ENCODE measurements at regions not wholly inside any gene's neighbourhood (a gene's known extent, or its start where the extent isn't known, plus 50 kb on each side); places are given as distances from the start of the nearest gene placed in this dataset.

DNA sequence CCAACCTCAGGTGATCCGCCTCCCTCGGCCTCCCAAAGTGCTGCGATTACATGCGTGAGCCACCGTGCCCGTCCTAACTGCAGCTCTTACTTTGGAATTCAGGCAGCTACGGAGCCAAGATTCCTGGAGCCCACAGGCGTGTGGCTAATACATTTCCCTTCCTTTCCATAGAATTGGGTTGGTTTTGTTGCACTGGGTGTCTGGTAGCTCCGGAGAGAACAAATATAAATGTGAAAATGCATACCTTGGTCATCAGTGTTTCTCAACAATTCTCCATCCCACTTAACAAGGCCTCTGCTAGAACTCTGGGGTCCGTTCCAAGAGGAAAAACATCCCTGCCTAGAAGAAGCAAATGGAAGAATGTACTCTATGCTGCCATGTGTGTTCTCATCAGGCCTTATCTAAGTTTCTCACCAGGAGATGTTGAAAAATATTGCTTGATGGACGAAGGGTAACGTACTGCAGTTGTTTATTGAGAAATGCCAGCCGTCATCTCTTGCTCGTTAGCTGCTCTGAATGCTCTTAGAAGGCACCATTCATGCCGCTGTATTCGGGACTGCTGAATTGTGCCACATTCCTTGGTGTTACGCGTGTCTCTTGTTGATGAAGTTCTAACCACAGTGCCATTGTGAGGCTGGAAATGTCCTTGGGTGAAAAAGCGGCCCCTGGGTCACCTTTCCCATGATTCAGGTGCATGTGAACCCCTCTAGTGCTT, 50.5 kb upstream of the CD99 start:
- Histone ChIP-seq H3K9me3 (no peaks in the 10 kb centered on the region), H3K36me3 (peaks cover 0 to 20% (median 1%) of the 10 kb centered on the region in 4 donors), H3K4me1 (no peaks in the 10 kb centered on the region), H3K27ac (no peak overlapping the region), H3K27me3 (no peaks in the 10 kb centered on the region), H3K4me3 (no peak overlapping the region)
- TF ChIP-seq, protein P1, sequence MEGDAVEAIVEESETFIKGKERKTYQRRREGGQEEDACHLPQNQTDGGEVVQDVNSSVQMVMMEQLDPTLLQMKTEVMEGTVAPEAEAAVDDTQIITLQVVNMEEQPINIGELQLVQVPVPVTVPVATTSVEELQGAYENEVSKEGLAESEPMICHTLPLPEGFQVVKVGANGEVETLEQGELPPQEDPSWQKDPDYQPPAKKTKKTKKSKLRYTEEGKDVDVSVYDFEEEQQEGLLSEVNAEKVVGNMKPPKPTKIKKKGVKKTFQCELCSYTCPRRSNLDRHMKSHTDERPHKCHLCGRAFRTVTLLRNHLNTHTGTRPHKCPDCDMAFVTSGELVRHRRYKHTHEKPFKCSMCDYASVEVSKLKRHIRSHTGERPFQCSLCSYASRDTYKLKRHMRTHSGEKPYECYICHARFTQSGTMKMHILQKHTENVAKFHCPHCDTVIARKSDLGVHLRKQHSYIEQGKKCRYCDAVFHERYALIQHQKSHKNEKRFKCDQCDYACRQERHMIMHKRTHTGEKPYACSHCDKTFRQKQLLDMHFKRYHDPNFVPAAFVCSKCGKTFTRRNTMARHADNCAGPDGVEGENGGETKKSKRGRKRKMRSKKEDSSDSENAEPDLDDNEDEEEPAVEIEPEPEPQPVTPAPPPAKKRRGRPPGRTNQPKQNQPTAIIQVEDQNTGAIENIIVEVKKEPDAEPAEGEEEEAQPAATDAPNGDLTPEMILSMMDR (IDR thresholded peaks at IDR 0.05) = no peak
- TF ChIP-seq POLR2AphosphoS5 (IDR thresholded peaks at IDR 0.05) = no peak
- TF ChIP-seq EP300 (IDR thresholded peaks at IDR 0.05) = no peak
- no peak for TF ChIP-seq POLR2A (IDR thresholded peaks at IDR 0.05)
- ATAC-seq (ENCODE audit: low FRiP score in 2 of 2) (no peak), DNase-seq (no peak)
- WGBS, 2 donors = 94 to 95% methylated on average over 19 of the region's 19 CpGs

DNA sequence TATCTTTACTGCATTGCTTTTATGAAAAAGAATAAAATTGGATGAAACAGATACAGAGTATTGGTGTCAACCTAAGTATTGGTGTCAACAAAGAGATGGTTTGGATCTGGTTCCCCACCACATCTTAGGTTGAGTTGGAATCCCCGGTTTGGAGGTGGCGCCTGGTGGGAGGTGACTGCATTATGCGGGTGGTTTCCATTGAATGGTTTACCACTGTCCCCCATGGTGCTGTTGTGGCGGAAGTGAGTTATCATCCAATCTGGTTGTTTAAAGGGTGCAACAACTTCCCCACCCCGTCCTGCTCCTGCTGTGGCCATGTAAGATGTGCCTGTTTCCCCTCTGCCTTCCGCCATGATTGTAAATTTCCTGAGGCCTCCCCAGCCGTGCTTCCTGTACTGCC, 52.8 kb upstream of the CD99 start:
- no peak overlapping the region for H3K27ac ChIP-seq
- no peak overlapping the region for H3K4me3 ChIP-seq
- H3K27me3 ChIP-seq = no peaks in the 10 kb centered on the region
- ATAC-seq (ENCODE audit: low FRiP score in 2 of 2) (no peak), DNase-seq (no peak)
- no peaks in the 10 kb centered on the region for H3K9me3 ChIP-seq
- WGBS, 2 donors = 71 to 83% methylated on average over 7 of the region's 7 CpGs
- no peaks in the 10 kb centered on the region for H3K4me1 ChIP-seq
- peaks cover 0 to 20% (median 1%) of the 10 kb centered on the region in 4 donors for H3K36me3 ChIP-seq
- TF ChIP-seq, protein P1 (IDR thresholded peaks at IDR 0.05) = no peak
- no peak for TF ChIP-seq POLR2A (IDR thresholded peaks at IDR 0.05)
- TF ChIP-seq POLR2AphosphoS5 (IDR thresholded peaks at IDR 0.05) = no peak
- TF ChIP-seq EP300 (IDR thresholded peaks at IDR 0.05) = no peak

GRCh38 chrX:2635342-2635741, 55.8 kb upstream of the CD99 start:
- Histone ChIP-seq H3K27ac (no peak overlapping the region), H3K4me1 (no peaks in the 10 kb centered on the region), H3K4me3 (no peak overlapping the region), H3K27me3 (no peaks in the 10 kb centered on the region), H3K36me3 (peaks cover 0 to 13% (median 1%) of the 10 kb centered on the region in 4 donors), H3K9me3 (peaks cover 0 to 7% (median 4%) of the 10 kb centered on the region in 4 donors)
- 92 to 97% methylated on average over 3 of the region's 3 CpGs for WGBS, 2 donors
- DNase-seq = no peak
- no peak for ATAC-seq (ENCODE audit: low FRiP score in 2 of 2)
- TF ChIP-seq EP300 (IDR thresholded peaks at IDR 0.05) (no peak), POLR2A (IDR thresholded peaks at IDR 0.05) (no peak), POLR2AphosphoS5 (IDR thresholded peaks at IDR 0.05) (no peak)
- TF ChIP-seq, protein P1 (IDR thresholded peaks at IDR 0.05) = no peak

DNA sequence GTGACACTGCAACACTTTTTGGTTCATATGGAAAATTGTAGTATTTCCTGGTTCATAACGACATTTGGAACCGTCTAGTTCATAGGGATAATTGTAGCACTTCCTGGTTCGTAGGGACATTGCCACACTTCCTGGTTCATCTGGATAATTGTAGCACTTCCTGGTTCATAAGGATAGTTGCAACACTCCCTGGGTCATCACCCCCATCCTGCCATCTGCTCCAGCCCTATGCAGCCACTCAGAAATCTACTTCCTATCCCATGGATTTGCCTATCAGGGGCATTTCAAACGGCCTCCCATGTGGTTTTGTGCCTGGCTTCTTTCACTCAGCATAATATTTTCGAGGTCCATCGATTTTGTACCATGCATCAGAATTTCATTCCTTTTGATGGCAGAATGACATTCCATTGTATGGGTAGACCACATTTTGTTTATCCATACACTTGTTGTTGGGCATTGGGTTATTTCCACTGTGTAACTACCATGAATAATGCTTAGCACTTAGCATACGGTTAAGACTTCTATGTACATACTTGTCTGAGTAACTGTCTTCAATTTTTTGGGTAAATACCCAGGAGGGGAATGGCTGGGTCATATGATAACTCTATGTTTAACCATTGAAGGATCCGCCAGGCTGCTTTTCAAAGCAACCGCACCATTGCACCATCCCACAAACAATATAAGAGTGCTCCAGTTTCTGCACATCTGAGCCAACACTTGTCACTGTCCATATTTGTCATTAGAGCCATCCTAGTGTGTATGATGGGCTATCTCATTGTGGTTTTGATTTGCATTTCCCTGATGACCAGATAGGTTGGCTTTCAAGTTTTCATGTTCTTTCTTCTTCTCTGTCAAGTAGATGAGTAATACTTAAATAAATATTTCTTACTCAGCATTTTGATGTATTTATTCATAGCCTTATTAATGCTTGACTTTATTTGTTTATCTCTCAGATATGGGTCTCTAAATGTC, 58.3 kb upstream of the CD99 start:
- TF ChIP-seq POLR2A (IDR thresholded peaks at IDR 0.05) = no peak
- TF ChIP-seq EP300 (IDR thresholded peaks at IDR 0.05) = no peak
- TF ChIP-seq, protein P1 (IDR thresholded peaks at IDR 0.05) = no peak
- no peak for TF ChIP-seq POLR2AphosphoS5 (IDR thresholded peaks at IDR 0.05)
- 91 to 92% methylated on average over 9 of the region's 9 CpGs for WGBS, 2 donors
- no peak overlapping the region for H3K4me3 ChIP-seq
- H3K27ac ChIP-seq = no peak overlapping the region
- H3K9me3 ChIP-seq = peaks cover 0 to 8% (median 6%) of the 10 kb centered on the region in 4 donors
- no peaks in the 10 kb centered on the region for H3K4me1 ChIP-seq
- H3K36me3 ChIP-seq = peaks cover 0 to 8% (median 0%) of the 10 kb centered on the region in 4 donors
- ATAC-seq (ENCODE audit: low FRiP score in 2 of 2) = no peak
- H3K27me3 ChIP-seq = no peaks in the 10 kb centered on the region
- DNase-seq = no peak
